Heart right ventricle (tissue), 16 donors: ENCODE measurements at regions not wholly inside any gene's neighbourhood (a gene's known extent, or its start where the extent isn't known, plus 50 kb on each side); places are given as distances from the start of the nearest gene placed in this dataset.

Experiments
- ATAC-seq, 8 donors: fragments of 200-7000 bp; cut with Tn5 transposase; one replicate each; pipeline ENCODE4 v1.9.1; 2020; ENCODE audit warnings: mild to moderate bottlenecking in 8 of 8, moderate library complexity in 8 of 8, moderate number of reproducible peaks in 1 of 8
- DNase-seq, 2 donors: peaks; one replicate each; pipeline ENCODE4 v3.0.0-alpha.2; 2020
- H3K27ac ChIP-seq, 10 donors: fragments of 200-600 bp; sonication (generic) in 2 of 10; one replicate each; pipeline versions ENCODE4 v1.5.0 to v1.8.0; 2020 to 2022; ENCODE audit warnings: mild to moderate bottlenecking in 3 of 10
- H3K27me3 ChIP-seq, 7 donors: fragments of 200-600 bp; one replicate each; pipeline ENCODE4 v1.8.0; 2021 to 2022; ENCODE audit warnings: mild to moderate bottlenecking in 2 of 7
- H3K36me3 ChIP-seq, 9 donors: fragments of 200-600 bp; sonication (generic) in 1 of 9; one replicate each; pipeline versions ENCODE4 v1.5.0 to v1.8.0; 2020 to 2022; ENCODE audit warnings: mild to moderate bottlenecking in 2 of 9
- H3K4me1 ChIP-seq, 9 donors: fragments of 200-600 bp; sonication (generic) in 1 of 9; one replicate each; pipeline versions ENCODE4 v1.5.0 to v1.8.0; 2020 to 2022; ENCODE audit warnings: mild to moderate bottlenecking in 4 of 9
- H3K4me3 ChIP-seq, 10 donors: fragments of 200-600 bp; sonication (generic) in 2 of 10; one replicate each; pipeline versions ENCODE4 v1.5.0 to v1.8.0; 2020 to 2022; ENCODE audit warnings: mild to moderate bottlenecking in 7 of 10, moderate library complexity in 2 of 10
- H3K9me3 ChIP-seq, 11 donors: fragments of 200-600 bp in 10 of 11; sonication (generic) in 2 of 11; one replicate each; pipeline versions ENCODE4 v1.5.0 to v1.8.0; 2013 to 2022; ENCODE audit warnings: mild to moderate bottlenecking in 2 of 11, control low read depth in 1 of 11, moderate library complexity in 1 of 11
- WGBS, 2 donors: extraction: QIAGEN DNeasy Blood & Tissue Kit; methylation state at CpG; one replicate each; pipeline ENCODE4 v1.1.7; 2013; ENCODE audit warnings: inconsistent platforms in 1 of 2; 5-methylcytosine and 5-hydroxymethylcytosine counted together
- intact Hi-C, 10 donors: fragments of 100-400 bp; cut with DNase I; formaldehyde crosslinking; loops; one replicate each; pipeline versions ENCODE4 v1.11.1 to v1.14.2; 2022
- TF ChIP-seq, protein P1 (sequence below), 9 donors: fragments of 200-600 bp; sonication (generic) in 2 of 9; IDR thresholded peaks; one replicate each; pipeline versions ENCODE4 v1.5.0 to v1.8.0; 2021 to 2022; ENCODE audit warnings: antibody characterized with exemption in 9 of 9, mild to moderate bottlenecking in 5 of 9, moderate library complexity in 1 of 9
- donor health status: Arrhythmogenic right ventricular cardiomyopathy.
- donor health status: ischemic (EF 13 %, LVEDD 7.1; RV severe dilation, severe dysfunction).
- donor health status: healthy with polysubstance abuse.
- donor health status: DM: no; HTN: yes; CAD: no.
- donor health status: DM: no; HTN: no; CAD: no.
- donor health status: ischemic (EF 25% LVEDD 6.9; RV normal size, moderate dysfunction).
- donor health status: ischemic (EF 25% LVEDD 5.7; RV mildly dilated, moderate dysfunction).
- donor health status: healthy.
- donor health status: DM: yes; HTN: yes; CAD: no.
- donor health status: Ischemic cardiomyopathy.
- donor health status: ischemic (EF 35%, LVEDD 5.7; RV mildly dilated, moderate dysfunction).
- donor health status: nonischemic (EF 11% LVEDD 7.7; RV severe dilation, severe dysfunction).
- donor health status: DM: yes; HTN: yes; CAD: no.
- donor health status: PGD.
- donor health status: ischemic (EF 29% LVEDD 5.4; RV normal size, mild dysfunction).
- donor health status: nonischemic (EF 23%, LVEDD 6.1; RV moderate dilation, normal function).

- TF ChIP-seq, protein P1, sequence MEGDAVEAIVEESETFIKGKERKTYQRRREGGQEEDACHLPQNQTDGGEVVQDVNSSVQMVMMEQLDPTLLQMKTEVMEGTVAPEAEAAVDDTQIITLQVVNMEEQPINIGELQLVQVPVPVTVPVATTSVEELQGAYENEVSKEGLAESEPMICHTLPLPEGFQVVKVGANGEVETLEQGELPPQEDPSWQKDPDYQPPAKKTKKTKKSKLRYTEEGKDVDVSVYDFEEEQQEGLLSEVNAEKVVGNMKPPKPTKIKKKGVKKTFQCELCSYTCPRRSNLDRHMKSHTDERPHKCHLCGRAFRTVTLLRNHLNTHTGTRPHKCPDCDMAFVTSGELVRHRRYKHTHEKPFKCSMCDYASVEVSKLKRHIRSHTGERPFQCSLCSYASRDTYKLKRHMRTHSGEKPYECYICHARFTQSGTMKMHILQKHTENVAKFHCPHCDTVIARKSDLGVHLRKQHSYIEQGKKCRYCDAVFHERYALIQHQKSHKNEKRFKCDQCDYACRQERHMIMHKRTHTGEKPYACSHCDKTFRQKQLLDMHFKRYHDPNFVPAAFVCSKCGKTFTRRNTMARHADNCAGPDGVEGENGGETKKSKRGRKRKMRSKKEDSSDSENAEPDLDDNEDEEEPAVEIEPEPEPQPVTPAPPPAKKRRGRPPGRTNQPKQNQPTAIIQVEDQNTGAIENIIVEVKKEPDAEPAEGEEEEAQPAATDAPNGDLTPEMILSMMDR (IDR thresholded peaks at IDR 0.05) = no peak
- Histone ChIP-seq H3K27ac (no peak overlapping the region), H3K9me3 (peaks cover 0 to 12% (median 0%) of the 10 kb centered on the region in 11 donors), H3K4me1 (peaks cover 0 to 15% (median 2%) of the 10 kb centered on the region in 9 donors), H3K36me3 (no peaks in the 10 kb centered on the region), H3K27me3 (no peaks in the 10 kb centered on the region), H3K4me3 (no peak overlapping the region)
- DNase-seq (no peak), ATAC-seq (no peak)
- intact Hi-C loops = no loop called here
- 81 to 83% methylated on average over 3 of the region's 3 CpGs for WGBS, 2 donors
Measured at GRCh38 chr6:85396159-85396808, 53.6 kb upstream of the NT5E start.

DNA sequence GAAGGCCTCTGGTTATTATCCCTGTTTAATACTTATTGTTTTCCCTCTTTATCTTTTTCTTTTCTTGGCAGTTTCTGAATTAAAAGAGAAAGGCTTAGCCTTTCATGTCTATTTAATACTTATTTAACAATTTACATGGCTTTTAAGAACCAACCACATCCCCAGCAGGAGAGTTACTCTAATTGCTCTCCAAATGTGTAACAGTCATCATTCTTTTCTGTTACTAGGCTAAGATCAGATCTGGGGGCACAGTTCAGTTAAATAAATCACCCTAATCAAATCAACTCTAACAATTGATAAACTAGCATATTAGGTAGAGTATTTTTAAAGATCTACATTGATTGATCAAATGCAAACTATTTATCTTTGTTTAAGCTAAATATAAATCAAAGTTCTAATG lies 54.1 kb upstream of the NT5E start:
- TF ChIP-seq, protein P1 (IDR thresholded peaks at IDR 0.05) = no peak
- Histone ChIP-seq H3K27ac (no peak overlapping the region), H3K9me3 (peaks cover 0 to 12% (median 0%) of the 10 kb centered on the region in 11 donors), H3K4me3 (no peak overlapping the region), H3K36me3 (no peaks in the 10 kb centered on the region), H3K4me1 (peaks cover 0 to 15% (median 0%) of the 10 kb centered on the region in 9 donors), H3K27me3 (no peaks in the 10 kb centered on the region)
- intact Hi-C loops = no loop called here
- no peak for ATAC-seq
- no peak for DNase-seq

DNA sequence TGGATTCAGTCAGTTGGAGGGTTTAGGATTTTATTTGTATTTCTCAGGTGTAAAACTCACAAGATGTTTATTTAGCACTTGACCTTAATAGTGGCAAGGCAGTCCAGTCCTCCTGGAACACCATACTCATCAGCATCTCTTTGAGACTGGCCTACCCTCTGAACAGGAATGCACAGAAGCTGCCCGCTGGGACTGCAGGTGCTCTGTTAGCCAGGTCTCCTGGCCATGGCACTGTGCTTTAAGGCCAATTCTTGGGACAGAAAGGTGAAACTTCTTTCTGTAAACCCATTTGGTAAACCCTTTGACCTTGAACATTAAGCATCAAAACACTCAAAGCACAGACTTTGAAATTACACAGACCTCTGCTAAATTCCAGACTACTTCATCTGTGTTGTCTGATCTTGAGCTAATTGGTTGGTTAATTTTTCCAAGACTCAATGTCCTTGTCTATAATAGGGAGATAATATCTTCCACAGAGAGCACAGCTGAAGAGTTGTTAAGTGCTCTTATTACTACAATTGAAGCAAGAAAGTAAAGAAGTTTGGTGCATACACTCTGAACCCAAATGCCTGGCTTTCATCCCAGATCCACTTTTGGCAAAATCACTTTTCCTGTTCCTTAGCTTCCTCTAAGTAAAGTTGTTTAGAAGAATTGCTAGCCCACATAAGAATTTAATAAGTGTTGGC lies 54.9 kb upstream of the NT5E start:
- TF ChIP-seq, protein P1 (IDR thresholded peaks at IDR 0.05) = no peak
- Histone ChIP-seq H3K27me3 (no peaks in the 10 kb centered on the region), H3K27ac (peak overlapping the region in 1 of 10 donors; percentile 16), H3K4me1 (peaks cover 0 to 15% (median 0%) of the 10 kb centered on the region in 9 donors), H3K9me3 (peaks cover 0 to 12% (median 0%) of the 10 kb centered on the region in 11 donors), H3K36me3 (no peaks in the 10 kb centered on the region), H3K4me3 (no peak overlapping the region)
- peak in 1 of 2 donors; percentile 35 for DNase-seq
- peak in 1 of 8 donors; percentile 41 for ATAC-seq
- 86 to 95% methylated on average over 1 of the region's 1 CpG for WGBS, 2 donors
- intact Hi-C loops = no loop called here

DNA sequence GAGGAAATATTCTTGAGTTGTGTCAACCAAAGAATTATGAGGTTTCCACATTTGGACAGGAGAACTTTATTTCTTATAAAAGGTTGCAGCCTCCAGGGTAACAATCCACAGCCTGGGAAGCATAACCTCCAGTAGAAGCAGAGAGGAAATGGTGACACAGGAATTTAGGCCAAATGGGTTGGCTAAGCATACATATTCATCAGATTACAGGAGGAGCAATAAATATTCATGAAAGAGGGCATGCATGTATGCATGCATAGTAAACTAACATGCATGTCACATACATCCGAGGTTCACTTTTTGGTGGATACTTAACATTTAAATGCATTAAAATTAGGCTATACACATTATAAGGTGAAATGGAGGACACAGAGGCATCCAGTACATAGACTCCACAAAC lies 55.7 kb upstream of the NT5E start:
- intact Hi-C loops = no loop called here
- Histone ChIP-seq H3K36me3 (no peaks in the 10 kb centered on the region), H3K9me3 (peaks cover 0 to 12% (median 0%) of the 10 kb centered on the region in 11 donors), H3K4me1 (peaks cover 0 to 15% (median 0%) of the 10 kb centered on the region in 9 donors), H3K27ac (no peak overlapping the region), H3K4me3 (no peak overlapping the region), H3K27me3 (no peaks in the 10 kb centered on the region)
- TF ChIP-seq, protein P1 (IDR thresholded peaks at IDR 0.05) = no peak
- no peak for ATAC-seq
- no peak for DNase-seq
- 97% methylated on average over 1 of the region's 1 CpG for WGBS, 2 donors
